Vagina (tissue), 2 donors: ENCODE measurements at regions not wholly inside any gene's neighbourhood (a gene's known extent, or its start where the extent isn't known, plus 50 kb on each side); places are given as distances from the start of the nearest gene placed in this dataset.

Experiments
- POLR2A ChIP-seq, 2 donors: fragments of 450-650 bp; IDR thresholded peaks; one replicate each; pipeline ENCODE4 v1.6.1; 2017; ENCODE audit warnings: antibody characterized with exemption in 2 of 2, mild to moderate bottlenecking in 2 of 2, moderate library complexity in 2 of 2
- POLR2AphosphoS5 ChIP-seq, 2 donors: sonication (generic); formaldehyde crosslinking; IDR thresholded peaks; one replicate each; pipeline ENCODE4 v1.9.0; 2017; ENCODE audit warnings: antibody characterized with exemption in 2 of 2, mild to moderate bottlenecking in 2 of 2, low read depth in 1 of 2; ENCODE audit not compliant: insufficient read depth in 1 of 2
- TF ChIP-seq, protein P1 (sequence below), 3 experiments: fragments of 450-650 bp in 2 of 3; fragments of 200-600 bp in 1 of 3; sonication (generic) in 1 of 3; IDR thresholded peaks; one replicate each; pipeline ENCODE4 v1.5.1; 2017 to 2019; ENCODE audit warnings: antibody characterized with exemption in 3 of 3, mild to moderate bottlenecking in 2 of 3, moderate library complexity in 2 of 3

DNA sequence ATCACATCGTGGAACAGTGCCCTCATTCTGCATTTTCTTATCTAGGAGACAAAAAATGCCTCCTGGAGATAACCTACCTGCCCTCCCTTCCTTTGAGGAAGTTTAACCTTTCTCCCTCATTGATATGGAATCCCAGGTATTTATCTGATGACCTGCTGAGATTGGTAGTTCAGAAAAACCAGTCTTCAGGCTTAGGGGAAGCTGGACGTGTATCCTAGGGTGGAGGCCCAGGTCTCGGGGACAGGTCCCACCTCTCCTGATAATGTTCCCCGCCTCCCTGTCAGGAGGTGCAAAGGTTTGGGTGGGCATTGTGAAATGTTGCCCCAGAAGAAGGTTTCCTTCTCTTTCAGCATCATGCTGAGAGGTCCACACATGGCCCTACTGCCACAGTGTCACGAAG is 186.9 kb upstream of the NAV2 start:
- TF ChIP-seq, protein P1, sequence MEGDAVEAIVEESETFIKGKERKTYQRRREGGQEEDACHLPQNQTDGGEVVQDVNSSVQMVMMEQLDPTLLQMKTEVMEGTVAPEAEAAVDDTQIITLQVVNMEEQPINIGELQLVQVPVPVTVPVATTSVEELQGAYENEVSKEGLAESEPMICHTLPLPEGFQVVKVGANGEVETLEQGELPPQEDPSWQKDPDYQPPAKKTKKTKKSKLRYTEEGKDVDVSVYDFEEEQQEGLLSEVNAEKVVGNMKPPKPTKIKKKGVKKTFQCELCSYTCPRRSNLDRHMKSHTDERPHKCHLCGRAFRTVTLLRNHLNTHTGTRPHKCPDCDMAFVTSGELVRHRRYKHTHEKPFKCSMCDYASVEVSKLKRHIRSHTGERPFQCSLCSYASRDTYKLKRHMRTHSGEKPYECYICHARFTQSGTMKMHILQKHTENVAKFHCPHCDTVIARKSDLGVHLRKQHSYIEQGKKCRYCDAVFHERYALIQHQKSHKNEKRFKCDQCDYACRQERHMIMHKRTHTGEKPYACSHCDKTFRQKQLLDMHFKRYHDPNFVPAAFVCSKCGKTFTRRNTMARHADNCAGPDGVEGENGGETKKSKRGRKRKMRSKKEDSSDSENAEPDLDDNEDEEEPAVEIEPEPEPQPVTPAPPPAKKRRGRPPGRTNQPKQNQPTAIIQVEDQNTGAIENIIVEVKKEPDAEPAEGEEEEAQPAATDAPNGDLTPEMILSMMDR (IDR thresholded peaks at IDR 0.05) = no peak
- TF ChIP-seq POLR2A (IDR thresholded peaks at IDR 0.05) (no peak), POLR2AphosphoS5 (IDR thresholded peaks at IDR 0.05; ENCODE audit: insufficient read depth in 1 of 2, low read depth in 1 of 2) (no peak)
